ENCODE measurements at regions not wholly inside any gene's neighbourhood (a gene's known extent, or its start where the extent isn't known, plus 50 kb on each side); places are given as distances from the start of the nearest gene placed in this dataset.

DNA sequence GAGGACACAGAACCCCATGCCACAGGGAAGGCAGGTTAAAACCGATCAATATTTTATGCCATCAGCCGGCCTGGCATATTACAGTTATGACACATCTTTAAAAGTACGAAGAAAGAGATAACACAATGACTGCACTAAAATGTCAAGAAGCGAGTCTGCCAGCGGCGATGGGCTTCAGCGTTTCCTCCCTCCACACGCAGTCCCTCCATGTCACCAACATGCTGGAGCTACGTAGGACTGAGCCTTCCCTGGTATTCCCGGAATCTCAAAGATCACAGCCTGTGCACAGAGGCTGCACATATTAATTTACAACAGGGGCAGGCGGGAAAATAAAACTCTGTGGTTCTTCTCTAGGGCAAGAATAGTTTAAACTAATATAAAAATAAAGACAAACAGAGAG, 257.7 kb downstream of the IRX1 start:
- no peaks in the 10 kb centered on the region for H4K20me1 ChIP-seq (ENCODE audit: control insufficient read depth, insufficient read depth, insufficient read length)
- H2BK120ac ChIP-seq (ENCODE audit: low read depth, low read length, poor library complexity, severe bottlenecking) = no peak overlapping the region
- peaks cover 4 to 8% of the 10 kb centered on the region in 2 experiments; a peak in 1 of 4 replicates for H3K4me1 Mint-ChIP-seq
- H3K27me3 ChIP-seq (ENCODE audit: insufficient read depth, low read length) = no peaks in the 10 kb centered on the region
- no peaks in the 10 kb centered on the region for H3K4me1 ChIP-seq (ENCODE audit: insufficient read depth, low read length)
- H3K23me2 ChIP-seq (ENCODE audit: insufficient read length, low read depth, low read length, poor library complexity, severe bottlenecking) = peaks cover 2% of the 10 kb centered on the region
- no peak overlapping the region for H3K9ac ChIP-seq (ENCODE audit: extremely low read depth, insufficient read length, low read length)
- no peaks in the 10 kb centered on the region; a peak in 1 of 5 replicates for H3K9me3 Mint-ChIP-seq
- no peaks in the 10 kb centered on the region for H3K36me3 Mint-ChIP-seq (ENCODE audit: insufficient read depth in 1 of 3, low read depth in 3 of 3)
- H2BK5ac ChIP-seq (ENCODE audit: insufficient read length, low read length) = no peak overlapping the region
- no peak for DNase-seq
- H4K8ac ChIP-seq (replicated peaks; ENCODE audit: insufficient read length, low read depth, low read length) = no peak overlapping the region
- no peak overlapping the region for H2BK15ac ChIP-seq (ENCODE audit: low read depth, low read length)
- H2BK20ac ChIP-seq (ENCODE audit: low read depth, low read length, poor library complexity, severe bottlenecking) = no peak overlapping the region
- H3K4me2 ChIP-seq (ENCODE audit: insufficient read depth, insufficient read length, low read length) = no peak overlapping the region
- no peak overlapping the region for H4K91ac ChIP-seq (ENCODE audit: insufficient read length, low read depth, low read length)
- H3K79me1 ChIP-seq (ENCODE audit: insufficient read depth, low read depth, low read length, poor library complexity, severe bottlenecking) = no peaks in the 10 kb centered on the region
- no peaks in the 10 kb centered on the region; the same call in 1 of the 2 replicates for H3K27me3 Mint-ChIP-seq (ENCODE audit: low read depth)
- no peak overlapping the region for H3K27ac Mint-ChIP-seq
- TF ChIP-seq, protein P1, sequence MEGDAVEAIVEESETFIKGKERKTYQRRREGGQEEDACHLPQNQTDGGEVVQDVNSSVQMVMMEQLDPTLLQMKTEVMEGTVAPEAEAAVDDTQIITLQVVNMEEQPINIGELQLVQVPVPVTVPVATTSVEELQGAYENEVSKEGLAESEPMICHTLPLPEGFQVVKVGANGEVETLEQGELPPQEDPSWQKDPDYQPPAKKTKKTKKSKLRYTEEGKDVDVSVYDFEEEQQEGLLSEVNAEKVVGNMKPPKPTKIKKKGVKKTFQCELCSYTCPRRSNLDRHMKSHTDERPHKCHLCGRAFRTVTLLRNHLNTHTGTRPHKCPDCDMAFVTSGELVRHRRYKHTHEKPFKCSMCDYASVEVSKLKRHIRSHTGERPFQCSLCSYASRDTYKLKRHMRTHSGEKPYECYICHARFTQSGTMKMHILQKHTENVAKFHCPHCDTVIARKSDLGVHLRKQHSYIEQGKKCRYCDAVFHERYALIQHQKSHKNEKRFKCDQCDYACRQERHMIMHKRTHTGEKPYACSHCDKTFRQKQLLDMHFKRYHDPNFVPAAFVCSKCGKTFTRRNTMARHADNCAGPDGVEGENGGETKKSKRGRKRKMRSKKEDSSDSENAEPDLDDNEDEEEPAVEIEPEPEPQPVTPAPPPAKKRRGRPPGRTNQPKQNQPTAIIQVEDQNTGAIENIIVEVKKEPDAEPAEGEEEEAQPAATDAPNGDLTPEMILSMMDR (conservative IDR thresholded peaks at IDR 0.05) = no peak
- H3K4ac ChIP-seq (ENCODE audit: low read depth, low read length) = no peak overlapping the region
- H2BK12ac ChIP-seq (ENCODE audit: insufficient read length, low read depth, low read length) = no peak overlapping the region
- no peak overlapping the region for H3K23ac ChIP-seq (ENCODE audit: insufficient read length, low read depth, low read length)
- H3K79me2 ChIP-seq (ENCODE audit: insufficient read depth, low read length) = no peaks in the 10 kb centered on the region
- no peak overlapping the region for H3K27ac ChIP-seq (ENCODE audit: insufficient read length, low read depth, low read length)
- H3K9me3 ChIP-seq (ENCODE audit: control insufficient read depth, low read depth, low read length) = no peaks in the 10 kb centered on the region
- H3K4me3 Mint-ChIP-seq = no peak overlapping the region
- no peak overlapping the region for H3K56ac ChIP-seq (ENCODE audit: insufficient read length, low read depth, low read length)
- H3T11ph ChIP-seq (ENCODE audit: low read length) = no peak overlapping the region
- no CpG with 5 or more reads among the region's 11 CpGs for WGBS (ENCODE audit: extremely low coverage, insufficient read length, low lambda C conversion rate)
- no peak overlapping the region for H3K18ac ChIP-seq (ENCODE audit: insufficient read length, low read depth, low read length)
- no peak overlapping the region for H4K5ac ChIP-seq (ENCODE audit: insufficient read length, low read depth, low read length)
- H2AK5ac ChIP-seq (ENCODE audit: insufficient read length, low read length) = no peak overlapping the region
- H2AFZ ChIP-seq (ENCODE audit: low read length) = no peak overlapping the region
- no peak overlapping the region for H3K14ac ChIP-seq (ENCODE audit: insufficient read depth, low read length)

Measured in H9 (cell line).